GM19463 (cell line): ENCODE measurements at regions not wholly inside any gene's neighbourhood (a gene's known extent, or its start where the extent isn't known, plus 50 kb on each side); places are given as distances from the start of the nearest gene placed in this dataset.

ENCODE experiments used
- ATAC-seq: cut with Tn5 transposase; IDR thresholded peaks from one replicate; pipeline ENCODE4 v1.9.1; 2021; ENCODE audit warnings: mild to moderate bottlenecking, moderate library complexity; ENCODE audit not compliant: unreplicated experiment

GRCh38 chrX:126064901-126065541 is 101.1 kb downstream of the DCAF12L2 start:
- no peak for ATAC-seq

GRCh38 chrX:126065901-126066660 is 100.0 kb downstream of the DCAF12L2 start:
- no peak for ATAC-seq
